Thymus (tissue), 11 donors: ENCODE measurements at regions not wholly inside any gene's neighbourhood (a gene's known extent, or its start where the extent isn't known, plus 50 kb on each side); places are given as distances from the start of the nearest gene placed in this dataset.

Experiments
- DNase-seq, 9 donors: peaks; one replicate each; pipeline ENCODE4 v3.0.0-alpha.2; 2013; ENCODE audit warnings: low spot score in 9 of 9, low read depth in 6 of 9, missing footprints in 1 of 9
- H3K27ac ChIP-seq, 2 donors: one replicate each; pipeline ENCODE4 v1.5.1; 2013; ENCODE audit warnings: control low read depth in 1 of 2, low read depth in 1 of 2, low read length in 1 of 2, mild to moderate bottlenecking in 1 of 2, moderate library complexity in 1 of 2
- H3K27me3 ChIP-seq, 2 donors: one replicate each; pipeline ENCODE4 v1.5.1; 2013; ENCODE audit warnings: low read length in 1 of 2; ENCODE audit not compliant: control insufficient read depth in 2 of 2, insufficient read depth in 1 of 2
- H3K36me3 ChIP-seq, 2 donors: one replicate each; pipeline ENCODE4 v1.5.1; 2013; ENCODE audit warnings: low read length in 1 of 2, mild to moderate bottlenecking in 1 of 2, moderate library complexity in 1 of 2; ENCODE audit not compliant: control insufficient read depth in 2 of 2, insufficient read depth in 2 of 2
- H3K4me1 ChIP-seq, 2 donors: one replicate each; pipeline ENCODE4 v1.5.1; 2013; ENCODE audit warnings: low read length in 2 of 2; ENCODE audit not compliant: control insufficient read depth in 2 of 2, insufficient read depth in 2 of 2
- H3K4me3 ChIP-seq, 2 donors: one replicate each; pipeline ENCODE4 v1.5.1; 2013; ENCODE audit warnings: low read length in 2 of 2, control low read depth in 1 of 2, mild to moderate bottlenecking in 1 of 2
- H3K9me3 ChIP-seq, 2 donors: one replicate each; pipeline ENCODE4 v1.5.1; 2013; ENCODE audit warnings: low read length in 1 of 2, mild to moderate bottlenecking in 1 of 2; ENCODE audit not compliant: control insufficient read depth in 2 of 2, insufficient read depth in 1 of 2
- WGBS: extraction: QIAGEN DNeasy Blood & Tissue Kit; methylation state at CpG from one replicate; pipeline ENCODE4 v1.1.7; 2013; 5-methylcytosine and 5-hydroxymethylcytosine counted together
- donor health status: healthy.

- Histone ChIP-seq H3K4me1 (no peaks in the 10 kb centered on the region), H3K9me3 (no peaks in the 10 kb centered on the region), H3K27me3 (no peaks in the 10 kb centered on the region), H3K36me3 (no peaks in the 10 kb centered on the region), H3K27ac (no peak overlapping the region), H3K4me3 (no peak overlapping the region)
- 96% methylated on average over 4 of the region's 4 CpGs for WGBS
- DNase-seq = no peak
Measured at GRCh38 chr7:41842956-41843355, 140.1 kb upstream of the INHBA start.

GRCh38 chr7:41837916-41838315 lies 135.0 kb upstream of the INHBA start:
- no peaks in the 10 kb centered on the region for H3K4me1 ChIP-seq

GRCh38 chr7:41835976-41836530 lies 133.2 kb upstream of the INHBA start:
- Histone ChIP-seq H3K36me3 (no peaks in the 10 kb centered on the region), H3K27me3 (no peaks in the 10 kb centered on the region), H3K4me1 (no peaks in the 10 kb centered on the region), H3K4me3 (no peak overlapping the region), H3K27ac (no peak overlapping the region), H3K9me3 (no peaks in the 10 kb centered on the region)
- DNase-seq = no peak
- 95% methylated on average over 4 of the region's 4 CpGs for WGBS

More at GRCh38 chr7:41837916-41838315, 135.0 kb upstream of the INHBA start:
- H3K27ac ChIP-seq = no peak overlapping the region
- no peak for DNase-seq
- H3K36me3 ChIP-seq = no peaks in the 10 kb centered on the region
- WGBS = 98% methylated on average over 1 of the region's 1 CpG
- H3K27me3 ChIP-seq = no peaks in the 10 kb centered on the region
- H3K9me3 ChIP-seq = no peaks in the 10 kb centered on the region
- H3K4me3 ChIP-seq = no peak overlapping the region

GRCh38 chr7:41834805-41835694 lies 132.2 kb upstream of the INHBA start:
- H3K9me3 ChIP-seq = no peaks in the 10 kb centered on the region

GRCh38 chr7:41832941-41833340 lies 130.1 kb upstream of the INHBA start:
- Histone ChIP-seq H3K4me3 (no peak overlapping the region), H3K9me3 (no peaks in the 10 kb centered on the region), H3K4me1 (no peaks in the 10 kb centered on the region), H3K36me3 (no peaks in the 10 kb centered on the region), H3K27me3 (no peaks in the 10 kb centered on the region), H3K27ac (no peak overlapping the region)
- WGBS = 92% methylated on average over 4 of the region's 4 CpGs
- DNase-seq = no peak

More at GRCh38 chr7:41834805-41835694, 132.2 kb upstream of the INHBA start:
- no peak for DNase-seq
- 94% methylated on average over 8 of the region's 8 CpGs for WGBS
- Histone ChIP-seq H3K4me1 (no peaks in the 10 kb centered on the region), H3K4me3 (no peak overlapping the region), H3K36me3 (no peaks in the 10 kb centered on the region), H3K27me3 (no peaks in the 10 kb centered on the region), H3K27ac (no peak overlapping the region)

- H3K4me1 ChIP-seq = no peaks in the 10 kb centered on the region
- H3K9me3 ChIP-seq = no peaks in the 10 kb centered on the region
- H3K4me3 ChIP-seq = no peak overlapping the region
- H3K27ac ChIP-seq = no peak overlapping the region
- no peaks in the 10 kb centered on the region for H3K36me3 ChIP-seq
- 92% methylated on average over 2 of the region's 2 CpGs for WGBS
- DNase-seq = no peak
- H3K27me3 ChIP-seq = no peaks in the 10 kb centered on the region
Measured at GRCh38 chr7:41830271-41830670, 127.4 kb upstream of the INHBA start.

- no peak overlapping the region for H3K4me3 ChIP-seq
- H3K27ac ChIP-seq = no peak overlapping the region
- H3K4me1 ChIP-seq = no peaks in the 10 kb centered on the region
- H3K36me3 ChIP-seq = no peaks in the 10 kb centered on the region
- H3K27me3 ChIP-seq = no peaks in the 10 kb centered on the region
- WGBS = 96% methylated on average over 4 of the region's 4 CpGs
- DNase-seq = no peak
- H3K9me3 ChIP-seq = no peaks in the 10 kb centered on the region
Measured at GRCh38 chr7:41828911-41829310, 126.0 kb upstream of the INHBA start.

- Histone ChIP-seq H3K9me3 (no peaks in the 10 kb centered on the region), H3K36me3 (no peaks in the 10 kb centered on the region), H3K4me1 (no peaks in the 10 kb centered on the region), H3K27me3 (no peaks in the 10 kb centered on the region), H3K4me3 (no peak overlapping the region), H3K27ac (no peak overlapping the region)
- WGBS = 100% methylated on average over 1 of the region's 1 CpG
- DNase-seq = no peak
Measured at GRCh38 chr7:41826641-41827040, 123.8 kb upstream of the INHBA start.

GRCh38 chr7:41825927-41826480 lies 123.1 kb upstream of the INHBA start:
- Histone ChIP-seq H3K27ac (no peak overlapping the region), H3K27me3 (no peaks in the 10 kb centered on the region), H3K36me3 (no peaks in the 10 kb centered on the region), H3K4me3 (no peak overlapping the region), H3K9me3 (no peaks in the 10 kb centered on the region), H3K4me1 (no peaks in the 10 kb centered on the region)
- no peak for DNase-seq
- WGBS = 58% methylated on average over 4 of the region's 4 CpGs
